ENCODE measurements at regions not wholly inside any gene's neighbourhood (a gene's known extent, or its start where the extent isn't known, plus 50 kb on each side); places are given as distances from the start of the nearest gene placed in this dataset.

- H3K4me3 Mint-ChIP-seq: no peak overlapping the region
Measured at GRCh38 chr6:40049128-40049527, 114.9 kb upstream of the MOCS1 start.

GRCh38 chr6:40044196-40044595 is 109.9 kb upstream of the MOCS1 start:
- no peak for ATAC-seq (replicated peaks)
- H3K27ac Mint-ChIP-seq: no peak overlapping the region
- no peaks in the 10 kb centered on the region for H3K4me1 Mint-ChIP-seq
- no peak overlapping the region for H3K4me3 Mint-ChIP-seq
- no peaks in the 10 kb centered on the region for H3K36me3 Mint-ChIP-seq (ENCODE audit: low read depth)
- H3K27me3 Mint-ChIP-seq: peaks cover 7% of the 10 kb centered on the region
- peaks cover 5% of the 10 kb centered on the region for H3K9me3 Mint-ChIP-seq

More at GRCh38 chr6:40049128-40049527, 114.9 kb upstream of the MOCS1 start:
- Mint-ChIP-seq H3K9me3 (no peaks in the 10 kb centered on the region), H3K27ac (no peak overlapping the region), H3K36me3 (ENCODE audit: low read depth) (no peaks in the 10 kb centered on the region), H3K4me1 (no peaks in the 10 kb centered on the region), H3K27me3 (peaks cover 4% of the 10 kb centered on the region)
- no peak for ATAC-seq (replicated peaks)

GRCh38 chr6:40042232-40042631 is 108.0 kb upstream of the MOCS1 start:
- H3K27me3 Mint-ChIP-seq: peaks cover 7% of the 10 kb centered on the region
- H3K4me1 Mint-ChIP-seq: no peaks in the 10 kb centered on the region
- H3K36me3 Mint-ChIP-seq (ENCODE audit: low read depth): no peaks in the 10 kb centered on the region
- H3K27ac Mint-ChIP-seq: no peak overlapping the region
- no peak for ATAC-seq (replicated peaks)
- H3K9me3 Mint-ChIP-seq: peaks cover 5% of the 10 kb centered on the region
- H3K4me3 Mint-ChIP-seq: no peak overlapping the region

GRCh38 chr6:40039042-40039441 is 104.8 kb upstream of the MOCS1 start:
- Mint-ChIP-seq H3K4me1 (no peaks in the 10 kb centered on the region), H3K4me3 (no peak overlapping the region), H3K9me3 (peaks cover 5% of the 10 kb centered on the region), H3K36me3 (ENCODE audit: low read depth) (no peaks in the 10 kb centered on the region), H3K27ac (no peak overlapping the region), H3K27me3 (peaks cover 13% of the 10 kb centered on the region)
- ATAC-seq (replicated peaks): no peak

GRCh38 chr6:40038626-40039025 is 104.4 kb upstream of the MOCS1 start:
- peaks cover 13% of the 10 kb centered on the region for H3K27me3 Mint-ChIP-seq
- no peak overlapping the region for H3K4me3 Mint-ChIP-seq
- ATAC-seq (replicated peaks): no peak
- peaks cover 5% of the 10 kb centered on the region for H3K9me3 Mint-ChIP-seq
- H3K4me1 Mint-ChIP-seq: no peaks in the 10 kb centered on the region
- H3K27ac Mint-ChIP-seq: no peak overlapping the region
- H3K36me3 Mint-ChIP-seq (ENCODE audit: low read depth): no peaks in the 10 kb centered on the region

- peaks cover 13% of the 10 kb centered on the region for H3K27me3 Mint-ChIP-seq
- peaks cover 10% of the 10 kb centered on the region for H3K9me3 Mint-ChIP-seq
- no peak for ATAC-seq (replicated peaks)
- H3K4me3 Mint-ChIP-seq: no peak overlapping the region
- no peak overlapping the region for H3K27ac Mint-ChIP-seq
- no peaks in the 10 kb centered on the region for H3K4me1 Mint-ChIP-seq
- no peaks in the 10 kb centered on the region for H3K36me3 Mint-ChIP-seq (ENCODE audit: low read depth)
Measured at GRCh38 chr6:40037271-40037670, 103.0 kb upstream of the MOCS1 start.

GRCh38 chr6:40036186-40036585 is 101.9 kb upstream of the MOCS1 start:
- Mint-ChIP-seq H3K27me3 (peaks cover 9% of the 10 kb centered on the region), H3K4me3 (no peak overlapping the region), H3K4me1 (no peaks in the 10 kb centered on the region), H3K27ac (no peak overlapping the region), H3K9me3 (peaks cover 5% of the 10 kb centered on the region), H3K36me3 (ENCODE audit: low read depth) (no peaks in the 10 kb centered on the region)
- ATAC-seq (replicated peaks): no peak

- Mint-ChIP-seq H3K4me1 (no peaks in the 10 kb centered on the region), H3K27ac (no peak overlapping the region), H3K36me3 (ENCODE audit: low read depth) (no peaks in the 10 kb centered on the region), H3K9me3 (peaks cover 10% of the 10 kb centered on the region), H3K4me3 (no peak overlapping the region), H3K27me3 (peaks cover 10% of the 10 kb centered on the region)
- ATAC-seq (replicated peaks): no peak
Measured at GRCh38 chr6:40028449-40028848, 94.2 kb upstream of the MOCS1 start.

GRCh38 chr6:40022867-40023266 is 88.6 kb upstream of the MOCS1 start:
- ATAC-seq (replicated peaks): no peak
- Mint-ChIP-seq H3K27ac (no peak overlapping the region), H3K4me3 (no peak overlapping the region), H3K4me1 (no peaks in the 10 kb centered on the region), H3K9me3 (peaks cover 26% of the 10 kb centered on the region), H3K27me3 (peaks cover 19% of the 10 kb centered on the region), H3K36me3 (ENCODE audit: low read depth) (no peaks in the 10 kb centered on the region)

- H3K27me3 Mint-ChIP-seq: peaks cover 21% of the 10 kb centered on the region
- H3K4me3 Mint-ChIP-seq: no peak overlapping the region
- no peaks in the 10 kb centered on the region for H3K36me3 Mint-ChIP-seq (ENCODE audit: low read depth)
- ATAC-seq (replicated peaks): no peak
- H3K9me3 Mint-ChIP-seq: peaks cover 24% of the 10 kb centered on the region
- H3K27ac Mint-ChIP-seq: no peak overlapping the region
- no peaks in the 10 kb centered on the region for H3K4me1 Mint-ChIP-seq
Measured at GRCh38 chr6:40020166-40020565, 85.9 kb upstream of the MOCS1 start.

- peaks cover 22% of the 10 kb centered on the region for H3K9me3 Mint-ChIP-seq
Measured at GRCh38 chr6:40015530-40015929, 81.3 kb upstream of the MOCS1 start.

GRCh38 chr6:40011844-40012243 is 77.6 kb upstream of the MOCS1 start:
- H3K36me3 Mint-ChIP-seq (ENCODE audit: low read depth): no peaks in the 10 kb centered on the region
- H3K4me1 Mint-ChIP-seq: no peaks in the 10 kb centered on the region
- H3K27ac Mint-ChIP-seq: no peak overlapping the region
- peaks cover 15% of the 10 kb centered on the region for H3K27me3 Mint-ChIP-seq
- H3K4me3 Mint-ChIP-seq: no peak overlapping the region
- peaks cover 4% of the 10 kb centered on the region for H3K9me3 Mint-ChIP-seq
- ATAC-seq (replicated peaks): no peak

More at GRCh38 chr6:40015530-40015929, 81.3 kb upstream of the MOCS1 start:
- H3K36me3 Mint-ChIP-seq (ENCODE audit: low read depth): no peaks in the 10 kb centered on the region
- no peak for ATAC-seq (replicated peaks)
- H3K27ac Mint-ChIP-seq: no peak overlapping the region
- no peak overlapping the region for H3K4me3 Mint-ChIP-seq
- peaks cover 25% of the 10 kb centered on the region for H3K27me3 Mint-ChIP-seq
- no peaks in the 10 kb centered on the region for H3K4me1 Mint-ChIP-seq

- no peaks in the 10 kb centered on the region for H3K36me3 Mint-ChIP-seq (ENCODE audit: low read depth)
- H3K9me3 Mint-ChIP-seq: peaks cover 37% of the 10 kb centered on the region
- no peaks in the 10 kb centered on the region for H3K4me1 Mint-ChIP-seq
- H3K4me3 Mint-ChIP-seq: no peak overlapping the region
- H3K27ac Mint-ChIP-seq: no peak overlapping the region
- peaks cover 22% of the 10 kb centered on the region for H3K27me3 Mint-ChIP-seq
- ATAC-seq (replicated peaks): no peak
Measured at GRCh38 chr6:40000964-40001515, 66.8 kb upstream of the MOCS1 start.

GRCh38 chr6:39999006-39999867 is 65.0 kb upstream of the MOCS1 start:
- Mint-ChIP-seq H3K4me3 (no peak overlapping the region), H3K36me3 (ENCODE audit: low read depth) (no peaks in the 10 kb centered on the region), H3K9me3 (peaks cover 38% of the 10 kb centered on the region), H3K27me3 (peaks cover 19% of the 10 kb centered on the region), H3K4me1 (no peaks in the 10 kb centered on the region), H3K27ac (no peak overlapping the region)
- no peak for ATAC-seq (replicated peaks)

- Mint-ChIP-seq H3K4me1 (no peaks in the 10 kb centered on the region), H3K27ac (no peak overlapping the region), H3K36me3 (ENCODE audit: low read depth) (no peaks in the 10 kb centered on the region), H3K4me3 (no peak overlapping the region), H3K27me3 (peaks cover 15% of the 10 kb centered on the region), H3K9me3 (peaks cover 40% of the 10 kb centered on the region)
- no peak for ATAC-seq (replicated peaks)
Measured at GRCh38 chr6:39998126-39998525, 63.9 kb upstream of the MOCS1 start.
